ENCODE measurements at regions not wholly inside any gene's neighbourhood (a gene's known extent, or its start where the extent isn't known, plus 50 kb on each side); places are given as distances from the start of the nearest gene placed in this dataset.

GRCh38 chr4:32697281-32697814 is 1977.2 kb downstream of the PCDH7 start:
- no peak for TF ChIP-seq SUZ12 (IDR thresholded peaks at IDR 0.05; ENCODE audit: extremely low read depth, insufficient read depth, insufficient read length)
- no peak for TF ChIP-seq ZNF274 (IDR thresholded peaks at IDR 0.05; ENCODE audit: low read depth, low read length)

Measured in NT2/D1 (cell line).